Neural progenitor cell (in vitro differentiated cells): ENCODE measurements at regions not wholly inside any gene's neighbourhood (a gene's known extent, or its start where the extent isn't known, plus 50 kb on each side); places are given as distances from the start of the nearest gene placed in this dataset.
A peak's percentile ranks its signal among the peaks of the same experiment; 100 is the strongest.

ENCODE experiments used
- DNase-seq: peaks from one replicate; pipeline ENCODE4 v3.0.0-alpha.2; 2016; ENCODE audit warnings: low spot score
- H2AFZ ChIP-seq: fragments of 200-600 bp; sonication (generic); replicated peaks from 2 replicates; pipeline ENCODE4 v1.6.1; 2016; ENCODE audit warnings: antibody characterized with exemption
- H3F3A ChIP-seq: fragments of 200-600 bp; sonication (generic); 2 replicates; pipeline ENCODE4 v1.6.1; 2016; ENCODE audit warnings: antibody characterized with exemption, low read depth
- H3K27ac ChIP-seq: fragments of 200-600 bp; sonication (generic); 2 replicates; pipeline ENCODE4 v1.5.1; 2016; ENCODE audit warnings: mild to moderate bottlenecking
- H3K27me3 ChIP-seq: fragments of 200-600 bp; sonication (generic); 2 replicates; pipeline ENCODE4 v1.6.1; 2016; ENCODE audit warnings: mild to moderate bottlenecking, moderate library complexity
- H3K36me3 ChIP-seq: fragments of 200-600 bp; sonication (generic); 2 replicates; pipeline ENCODE4 v1.5.1; 2016
- H3K4me1 ChIP-seq: fragments of 200-600 bp; sonication (generic); 2 replicates; pipeline ENCODE4 v1.6.1; 2016; ENCODE audit warnings: mixed run types
- H3K4me2 ChIP-seq: fragments of 200-600 bp; sonication (generic); 2 replicates; pipeline ENCODE4 v1.6.1; 2016
- H3K4me3 ChIP-seq: fragments of 200-600 bp; sonication (generic); 2 replicates; pipeline ENCODE4 v1.5.1; 2016
- H3K79me2 ChIP-seq: fragments of 200-600 bp; sonication (generic); 2 replicates; pipeline ENCODE4 v1.6.1; 2016; ENCODE audit warnings: low read depth
- H3K9ac ChIP-seq: fragments of 200-600 bp; sonication (generic); 2 replicates; pipeline ENCODE4 v1.6.1; 2016
- H3K9me3 ChIP-seq: fragments of 200-600 bp; sonication (generic); 2 replicates; pipeline ENCODE4 v1.5.1; 2016; ENCODE audit warnings: low read depth
- H4K20me1 ChIP-seq: fragments of 200-600 bp; sonication (generic); 2 replicates; pipeline ENCODE4 v1.6.1; 2016; ENCODE audit warnings: low read depth
- H3K27ac Mint-ChIP-seq: 3 replicates; pipeline ENCODE4 v1.8.0; 2021; ENCODE audit warnings: mixed read lengths
- H3K27me3 Mint-ChIP-seq: 2 replicates; pipeline ENCODE4 v1.8.0; 2022; ENCODE audit warnings: low read depth, mild to moderate bottlenecking, inconsistent platforms, moderate library complexity, mixed read lengths; ENCODE audit not compliant: insufficient read depth
- H3K36me3 Mint-ChIP-seq: 3 replicates; pipeline ENCODE4 v1.8.0; 2021; ENCODE audit warnings: mixed read lengths
- H3K4me1 Mint-ChIP-seq: 3 replicates; pipeline ENCODE4 v1.8.0; 2021; ENCODE audit warnings: mixed read lengths
- H3K4me3 Mint-ChIP-seq: 3 replicates; pipeline ENCODE4 v1.8.0; 2021; ENCODE audit warnings: mild to moderate bottlenecking, moderate library complexity, mixed read lengths
- H3K9me3 Mint-ChIP-seq: 3 replicates; pipeline ENCODE4 v1.8.0; 2020; ENCODE audit warnings: mixed read lengths
- EZH2 ChIP-seq: fragments of 200-600 bp; sonication (generic); IDR thresholded peaks from 2 replicates; pipeline ENCODE4 v1.6.1; 2017; ENCODE audit warnings: antibody characterized with exemption, mild to moderate bottlenecking, moderate library complexity
- EZH2phosphoT487 ChIP-seq: fragments of 200-600 bp; sonication (generic); IDR thresholded peaks from 2 replicates; pipeline ENCODE4 v1.6.1; 2017; ENCODE audit warnings: antibody characterized with exemption
- TF ChIP-seq, protein P1 (sequence below): fragments of 200-600 bp; sonication (generic); IDR thresholded peaks from 2 replicates; pipeline ENCODE4 v1.5.1; 2017; ENCODE audit warnings: antibody characterized with exemption, mild to moderate bottlenecking

DNA sequence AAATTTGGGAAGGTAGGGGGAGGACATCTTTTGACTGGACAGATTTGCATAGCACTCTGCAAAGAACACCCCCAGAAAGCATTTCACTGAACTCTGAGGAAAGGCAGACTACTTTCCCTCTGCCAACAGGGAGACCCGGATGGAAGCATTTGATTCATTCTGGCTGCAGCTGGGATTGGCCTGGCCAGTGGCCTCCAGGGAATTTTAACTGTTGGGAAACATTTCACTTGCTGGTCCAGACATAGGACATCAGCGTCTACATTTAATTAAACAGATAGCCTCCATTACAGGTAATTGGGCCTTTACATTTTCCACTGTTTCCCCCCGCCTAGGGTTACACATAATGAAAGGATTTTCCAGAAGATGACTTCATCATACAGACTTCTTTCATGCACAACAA is 92.8 kb downstream of the MARCHF4 start:
- Histone ChIP-seq H3K36me3 (no peaks in the 10 kb centered on the region), H3K79me2 (no peaks in the 10 kb centered on the region), H3K4me2 (no peak overlapping the region), H3K9ac (no peak overlapping the region), H3K9me3 (no peaks in the 10 kb centered on the region), H3K4me1 (peaks cover 22% of the 10 kb centered on the region), H3K27ac (no peak overlapping the region), H2AFZ (no peak overlapping the region), H3F3A (peaks cover 15% of the 10 kb centered on the region), H3K27me3 (no peaks in the 10 kb centered on the region), H4K20me1 (no peaks in the 10 kb centered on the region), H3K4me3 (no peak overlapping the region)
- H3K9me3 Mint-ChIP-seq: no peaks in the 10 kb centered on the region
- DNase-seq: no peak
- peaks cover 5% of the 10 kb centered on the region for H3K27me3 Mint-ChIP-seq
- H3K36me3 Mint-ChIP-seq: no peaks in the 10 kb centered on the region
- H3K27ac Mint-ChIP-seq: peak overlapping the region; percentile 14
- H3K4me1 Mint-ChIP-seq: peaks cover 51% of the 10 kb centered on the region
- TF ChIP-seq, protein P1, sequence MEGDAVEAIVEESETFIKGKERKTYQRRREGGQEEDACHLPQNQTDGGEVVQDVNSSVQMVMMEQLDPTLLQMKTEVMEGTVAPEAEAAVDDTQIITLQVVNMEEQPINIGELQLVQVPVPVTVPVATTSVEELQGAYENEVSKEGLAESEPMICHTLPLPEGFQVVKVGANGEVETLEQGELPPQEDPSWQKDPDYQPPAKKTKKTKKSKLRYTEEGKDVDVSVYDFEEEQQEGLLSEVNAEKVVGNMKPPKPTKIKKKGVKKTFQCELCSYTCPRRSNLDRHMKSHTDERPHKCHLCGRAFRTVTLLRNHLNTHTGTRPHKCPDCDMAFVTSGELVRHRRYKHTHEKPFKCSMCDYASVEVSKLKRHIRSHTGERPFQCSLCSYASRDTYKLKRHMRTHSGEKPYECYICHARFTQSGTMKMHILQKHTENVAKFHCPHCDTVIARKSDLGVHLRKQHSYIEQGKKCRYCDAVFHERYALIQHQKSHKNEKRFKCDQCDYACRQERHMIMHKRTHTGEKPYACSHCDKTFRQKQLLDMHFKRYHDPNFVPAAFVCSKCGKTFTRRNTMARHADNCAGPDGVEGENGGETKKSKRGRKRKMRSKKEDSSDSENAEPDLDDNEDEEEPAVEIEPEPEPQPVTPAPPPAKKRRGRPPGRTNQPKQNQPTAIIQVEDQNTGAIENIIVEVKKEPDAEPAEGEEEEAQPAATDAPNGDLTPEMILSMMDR: no peak
- TF ChIP-seq EZH2phosphoT487: no peak
- no peak overlapping the region for H3K4me3 Mint-ChIP-seq

DNA sequence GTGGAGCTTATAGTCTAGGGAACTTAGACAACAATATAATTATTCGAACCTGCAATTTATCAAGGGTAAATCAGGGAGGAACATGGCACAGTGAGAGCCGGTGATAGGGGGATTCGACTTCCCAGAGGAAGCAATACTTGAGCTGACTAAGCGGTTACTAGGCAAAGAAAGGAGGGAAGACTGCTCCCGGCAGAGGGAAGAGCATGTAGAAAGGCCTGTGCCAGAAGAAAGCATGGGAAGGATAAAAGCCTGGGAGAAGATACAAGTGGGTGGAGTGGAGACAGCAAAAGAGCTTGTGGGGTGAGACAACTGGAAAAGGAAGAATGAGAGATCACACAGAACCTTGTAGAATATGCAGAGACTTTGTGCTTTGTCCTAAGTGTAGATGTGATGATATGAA is 93.3 kb downstream of the MARCHF4 start:
- H4K20me1 ChIP-seq: no peaks in the 10 kb centered on the region
- H3K36me3 ChIP-seq: no peaks in the 10 kb centered on the region
- no peak overlapping the region for H3K4me3 Mint-ChIP-seq
- H3K27me3 ChIP-seq: no peaks in the 10 kb centered on the region
- no peak for DNase-seq
- TF ChIP-seq, protein P1: no peak
- TF ChIP-seq EZH2: no peak
- no peak for TF ChIP-seq EZH2phosphoT487
- H3K27ac ChIP-seq: no peak overlapping the region
- peaks cover 22% of the 10 kb centered on the region for H3K4me1 ChIP-seq
- no peaks in the 10 kb centered on the region for H3K9me3 Mint-ChIP-seq
- H3K9me3 ChIP-seq: no peaks in the 10 kb centered on the region
- H3K27ac Mint-ChIP-seq: no peak overlapping the region
- peaks cover 15% of the 10 kb centered on the region for H3F3A ChIP-seq
- peaks cover 2% of the 10 kb centered on the region for H3K27me3 Mint-ChIP-seq
- H3K4me1 Mint-ChIP-seq: peaks cover 49% of the 10 kb centered on the region
- no peak overlapping the region for H2AFZ ChIP-seq
- no peak overlapping the region for H3K4me3 ChIP-seq
- no peak overlapping the region for H3K4me2 ChIP-seq
- no peaks in the 10 kb centered on the region for H3K36me3 Mint-ChIP-seq
- no peaks in the 10 kb centered on the region for H3K79me2 ChIP-seq
- H3K9ac ChIP-seq: no peak overlapping the region

DNA sequence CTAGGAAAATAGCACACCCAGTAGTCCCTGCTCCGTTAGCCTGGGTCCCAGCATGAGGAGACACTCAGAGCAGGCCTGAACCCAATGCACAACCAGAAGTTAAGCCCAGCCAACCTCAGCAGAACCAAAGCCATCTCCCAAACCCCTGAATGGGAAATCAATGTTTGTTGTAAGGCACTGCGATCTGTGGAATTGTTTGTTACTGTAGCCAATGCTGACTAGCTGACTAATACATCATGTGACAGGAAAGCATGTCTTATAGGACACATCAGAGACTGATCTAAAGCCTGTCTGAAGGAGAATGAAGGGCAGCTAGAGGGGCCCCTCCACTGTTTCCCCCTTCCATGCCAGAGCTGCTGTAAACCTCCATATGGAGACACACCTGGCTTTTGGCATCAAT is 96.4 kb downstream of the MARCHF4 start:
- no peak overlapping the region for H3K4me2 ChIP-seq
- H3K4me3 ChIP-seq: no peak overlapping the region
- H3K9ac ChIP-seq: no peak overlapping the region
- H2AFZ ChIP-seq: no peak overlapping the region
- no peaks in the 10 kb centered on the region for H3F3A ChIP-seq
- TF ChIP-seq EZH2: no peak
- TF ChIP-seq, protein P1: no peak
- H3K9me3 Mint-ChIP-seq: no peaks in the 10 kb centered on the region
- H3K4me1 Mint-ChIP-seq: peaks cover 22% of the 10 kb centered on the region
- no peaks in the 10 kb centered on the region for H3K36me3 Mint-ChIP-seq
- H4K20me1 ChIP-seq: no peaks in the 10 kb centered on the region
- H3K27me3 ChIP-seq: no peaks in the 10 kb centered on the region
- H3K4me1 ChIP-seq: peaks cover 7% of the 10 kb centered on the region
- H3K36me3 ChIP-seq: no peaks in the 10 kb centered on the region
- no peaks in the 10 kb centered on the region for H3K27me3 Mint-ChIP-seq
- no peak overlapping the region for H3K4me3 Mint-ChIP-seq
- no peak overlapping the region for H3K27ac Mint-ChIP-seq
- H3K79me2 ChIP-seq: no peaks in the 10 kb centered on the region
- H3K9me3 ChIP-seq: no peaks in the 10 kb centered on the region
- no peak for DNase-seq
- H3K27ac ChIP-seq: no peak overlapping the region
